ENCODE measurements at regions not wholly inside any gene's neighbourhood (a gene's known extent, or its start where the extent isn't known, plus 50 kb on each side); places are given as distances from the start of the nearest gene placed in this dataset.
A peak's percentile ranks its signal among the peaks of the same experiment; 100 is the strongest.

DNA sequence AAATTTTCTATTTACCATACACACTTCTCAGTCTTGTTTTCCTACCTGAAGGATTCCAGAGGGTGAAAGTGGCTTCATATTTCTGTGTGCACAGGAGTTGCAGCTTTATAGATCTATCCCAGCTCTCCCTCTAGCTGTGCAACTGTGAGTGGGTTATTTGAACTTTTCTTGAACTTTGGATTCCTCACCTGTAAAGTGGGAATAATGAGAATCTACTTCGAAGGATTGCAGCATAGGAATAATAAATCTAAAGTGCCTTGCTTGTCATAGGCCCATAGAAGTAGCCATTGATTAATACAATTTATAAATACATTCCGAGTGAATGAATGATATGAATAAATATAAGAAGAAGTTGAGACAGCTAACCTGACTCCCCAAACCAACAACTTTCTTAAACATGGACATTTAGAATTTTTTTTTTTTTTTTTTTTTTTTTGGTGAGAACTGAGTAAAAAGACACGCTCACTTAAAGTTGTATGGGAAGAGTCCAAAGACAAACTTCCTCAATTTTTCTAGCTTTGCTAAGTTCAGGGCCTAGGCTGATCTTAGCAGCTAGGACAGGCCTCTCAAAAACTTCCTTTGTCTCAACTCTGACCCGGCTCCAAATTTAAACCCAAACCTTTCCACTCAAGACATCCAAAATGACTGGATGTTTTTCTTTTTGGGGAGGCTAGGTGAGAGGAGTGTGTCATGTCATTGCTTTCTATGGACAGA, 203.3 kb upstream of the FBXO11 start:
- TF ChIP-seq, protein P1, sequence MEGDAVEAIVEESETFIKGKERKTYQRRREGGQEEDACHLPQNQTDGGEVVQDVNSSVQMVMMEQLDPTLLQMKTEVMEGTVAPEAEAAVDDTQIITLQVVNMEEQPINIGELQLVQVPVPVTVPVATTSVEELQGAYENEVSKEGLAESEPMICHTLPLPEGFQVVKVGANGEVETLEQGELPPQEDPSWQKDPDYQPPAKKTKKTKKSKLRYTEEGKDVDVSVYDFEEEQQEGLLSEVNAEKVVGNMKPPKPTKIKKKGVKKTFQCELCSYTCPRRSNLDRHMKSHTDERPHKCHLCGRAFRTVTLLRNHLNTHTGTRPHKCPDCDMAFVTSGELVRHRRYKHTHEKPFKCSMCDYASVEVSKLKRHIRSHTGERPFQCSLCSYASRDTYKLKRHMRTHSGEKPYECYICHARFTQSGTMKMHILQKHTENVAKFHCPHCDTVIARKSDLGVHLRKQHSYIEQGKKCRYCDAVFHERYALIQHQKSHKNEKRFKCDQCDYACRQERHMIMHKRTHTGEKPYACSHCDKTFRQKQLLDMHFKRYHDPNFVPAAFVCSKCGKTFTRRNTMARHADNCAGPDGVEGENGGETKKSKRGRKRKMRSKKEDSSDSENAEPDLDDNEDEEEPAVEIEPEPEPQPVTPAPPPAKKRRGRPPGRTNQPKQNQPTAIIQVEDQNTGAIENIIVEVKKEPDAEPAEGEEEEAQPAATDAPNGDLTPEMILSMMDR (IDR thresholded peaks at IDR 0.05) = no peak
- ChIA-PET POLR2A (interaction anchor here (0.6 kb wide), 1 partner anchor 204 kb away, joined by 6 read pairs; no protein-coding TSS in a partner anchor), CTCF (interaction anchor here (0.7 to 4.0 kb wide), 6 partner anchors 91 to 316 kb away, joined by 3 to 27 read pairs (median 8); partner anchors contain the start of gene FBXO11)
- Mint-ChIP-seq H3K27ac (no peak overlapping the region), H3K36me3 (ENCODE audit: low read depth) (no peaks in the 10 kb centered on the region), H3K4me3 (no peak overlapping the region), H3K9me3 (no peaks in the 10 kb centered on the region), H3K4me1 (peaks cover 29% of the 10 kb centered on the region), H3K27me3 (no peaks in the 10 kb centered on the region)
- intact Hi-C loops (cut with micrococcal nuclease) = no loop called here
- ATAC-seq (ENCODE audit: low read depth) = no peak
- DNase-seq = no peak

DNA sequence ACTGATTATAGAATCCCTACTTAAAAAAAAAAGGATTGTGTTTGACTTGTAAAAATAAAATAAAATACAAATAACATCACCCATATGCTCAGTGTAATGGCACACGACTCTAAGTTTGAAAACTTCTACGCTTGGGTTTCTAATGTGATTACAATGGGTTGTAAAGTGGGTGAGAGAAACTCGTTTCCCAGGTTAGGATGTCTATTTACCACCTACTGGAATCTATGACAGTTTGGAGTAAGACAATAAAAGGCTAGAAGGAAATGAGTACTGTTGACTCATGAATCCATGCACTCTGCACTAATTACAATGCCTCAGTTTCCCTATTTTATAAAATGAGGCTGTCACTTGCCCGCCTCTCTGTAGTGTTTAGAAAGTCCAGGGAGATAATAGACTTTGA, 204.0 kb upstream of the FOXN2 start:
- intact Hi-C loops (cut with micrococcal nuclease) = no loop called here
- Mint-ChIP-seq H3K27me3 (no peaks in the 10 kb centered on the region), H3K4me3 (no peak overlapping the region), H3K27ac (no peak overlapping the region), H3K4me1 (peaks cover 29% of the 10 kb centered on the region), H3K36me3 (ENCODE audit: low read depth) (no peaks in the 10 kb centered on the region), H3K9me3 (no peaks in the 10 kb centered on the region)
- ChIA-PET CTCF (interaction anchor here (4.0 kb wide), 1 partner anchor 310 kb away, joined by 27 read pairs; no protein-coding TSS in a partner anchor), POLR2A (no interaction called here)
- DNase-seq (no peak), ATAC-seq (ENCODE audit: low read depth) (no peak)
- TF ChIP-seq, protein P1 (IDR thresholded peaks at IDR 0.05) = no peak

DNA sequence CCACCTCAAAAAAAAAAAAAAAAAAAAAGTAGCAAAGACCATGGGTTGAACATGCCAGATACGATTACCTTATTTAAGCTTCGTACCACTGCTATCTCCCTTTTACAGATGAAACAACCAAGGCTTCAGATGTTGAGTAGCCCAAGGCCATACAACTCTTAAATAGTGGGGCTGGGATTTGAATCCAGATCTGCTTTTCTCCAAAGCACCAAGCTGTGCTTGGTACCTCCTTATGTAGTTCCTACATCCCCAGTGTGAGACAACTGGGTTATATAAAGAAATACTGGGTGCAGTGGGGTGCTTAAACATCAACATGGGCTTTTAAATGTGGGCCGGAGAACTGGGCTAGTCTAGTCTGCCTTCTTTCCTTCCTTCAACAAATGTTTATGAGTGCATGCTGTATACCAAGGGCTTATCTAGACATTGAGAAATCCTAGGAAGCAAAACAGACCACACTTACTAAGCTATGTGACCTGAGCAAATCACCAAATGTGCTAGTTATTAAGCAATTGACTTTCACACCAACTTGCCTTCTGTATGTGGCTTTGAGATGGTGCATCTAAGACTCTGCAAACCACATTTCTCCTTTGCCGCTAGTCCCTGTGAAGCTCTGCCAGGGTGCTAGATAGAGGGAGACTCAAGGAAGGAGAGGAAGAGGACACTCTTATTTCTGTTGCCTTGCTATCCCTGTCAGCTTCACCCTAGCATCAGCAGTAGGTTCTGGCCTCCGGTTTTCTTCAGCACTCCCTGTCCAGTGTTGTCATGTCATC, 201.4 kb upstream of the FOXN2 start:
- ChIA-PET POLR2A (interaction anchor here (0.6 to 2.3 kb wide), 3 partner anchors 200 to 332 kb away, joined by 4 to 7 read pairs (median 4); no protein-coding TSS in a partner anchor), CTCF (interaction anchor here (0.6 to 2.1 kb wide), 4 partner anchors 68 to 310 kb away, joined by 3 to 4 read pairs (median 3); no protein-coding TSS in a partner anchor)
- H3K27me3 Mint-ChIP-seq = no peaks in the 10 kb centered on the region
- no peaks in the 10 kb centered on the region for H3K9me3 Mint-ChIP-seq
- H3K4me1 Mint-ChIP-seq = peaks cover 20% of the 10 kb centered on the region
- H3K27ac Mint-ChIP-seq = peak overlapping the region; percentile 50
- H3K4me3 Mint-ChIP-seq = no peak overlapping the region
- DNase-seq = no peak
- intact Hi-C loops (cut with micrococcal nuclease) = no loop called here
- no peaks in the 10 kb centered on the region for H3K36me3 Mint-ChIP-seq (ENCODE audit: low read depth)
- TF ChIP-seq, protein P1 (IDR thresholded peaks at IDR 0.05) = no peak
- no peak for ATAC-seq (ENCODE audit: low read depth)

DNA sequence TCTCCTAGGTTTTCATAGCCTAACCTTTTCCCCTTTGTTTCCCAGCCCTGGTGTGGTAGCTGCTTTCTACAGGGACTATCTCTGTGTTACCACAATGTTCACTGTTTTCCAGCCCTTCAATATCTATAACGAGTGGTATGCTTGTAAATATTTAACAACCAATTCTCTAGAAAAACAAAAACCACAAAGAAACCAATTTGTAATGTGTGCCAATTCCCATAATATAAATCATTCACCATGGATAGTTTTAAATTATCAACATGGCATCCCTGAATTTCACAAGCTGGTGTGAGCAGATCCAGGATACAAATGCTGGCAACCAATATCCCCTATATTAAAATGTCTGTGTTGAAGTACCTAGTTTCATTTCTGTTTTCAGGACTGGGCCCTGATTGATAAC, 200.7 kb upstream of the FOXN2 start:
- Mint-ChIP-seq H3K27me3 (no peaks in the 10 kb centered on the region), H3K4me3 (no peak overlapping the region), H3K4me1 (peaks cover 20% of the 10 kb centered on the region), H3K27ac (peak overlapping the region; percentile 47), H3K9me3 (no peaks in the 10 kb centered on the region), H3K36me3 (ENCODE audit: low read depth) (no peaks in the 10 kb centered on the region)
- POLR2A ChIA-PET = interaction anchor here (2.3 kb wide), 1 partner anchor 199 kb away, joined by 7 read pairs; no protein-coding TSS in a partner anchor
- no peak for ATAC-seq (ENCODE audit: low read depth)
- CTCF ChIA-PET = interaction anchor here (0.7 to 2.1 kb wide), 5 partner anchors 257 to 309 kb away, joined by 3 to 4 read pairs (median 3); no protein-coding TSS in a partner anchor
- TF ChIP-seq, protein P1 (IDR thresholded peaks at IDR 0.05) = no peak
- DNase-seq = no peak
- intact Hi-C loops (cut with micrococcal nuclease) = no loop called here

DNA sequence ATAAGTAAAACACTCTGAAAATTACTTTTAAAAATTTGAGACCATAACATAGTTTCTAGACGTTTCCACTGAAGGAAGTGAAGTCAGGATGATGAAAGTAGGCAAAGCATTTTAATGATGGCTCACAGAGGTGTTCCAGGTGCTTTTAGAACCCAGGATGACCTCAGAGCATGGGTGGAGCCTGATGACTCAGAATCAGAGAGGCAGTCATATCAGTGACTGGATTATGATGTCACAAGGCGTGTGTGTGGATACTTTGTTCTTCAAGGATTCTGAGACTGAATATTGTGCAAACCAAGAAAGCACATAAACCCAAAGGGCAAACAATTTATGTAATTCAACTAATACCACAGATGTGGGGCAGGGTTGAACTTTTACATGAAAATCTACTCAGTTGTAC, 200.2 kb upstream of the FOXN2 start:
- Mint-ChIP-seq H3K36me3 (ENCODE audit: low read depth) (no peaks in the 10 kb centered on the region), H3K9me3 (no peaks in the 10 kb centered on the region), H3K27ac (peak overlapping the region; percentile 47), H3K4me3 (no peak overlapping the region), H3K4me1 (peaks cover 20% of the 10 kb centered on the region), H3K27me3 (no peaks in the 10 kb centered on the region)
- no peak for ATAC-seq (ENCODE audit: low read depth)
- POLR2A ChIA-PET = interaction anchor here (0.6 to 2.3 kb wide), 2 partner anchors 199 to 289 kb away, joined by 7 to 8 read pairs; no protein-coding TSS in a partner anchor
- no peak for DNase-seq
- CTCF ChIA-PET = interaction anchor here (0.9 to 2.1 kb wide), 4 partner anchors 296 to 309 kb away, joined by 3 to 4 read pairs (median 3); no protein-coding TSS in a partner anchor
- intact Hi-C loops (cut with micrococcal nuclease) = no loop called here
- TF ChIP-seq, protein P1 (IDR thresholded peaks at IDR 0.05) = no peak
